ENCODE measurements at regions not wholly inside any gene's neighbourhood (a gene's known extent, or its start where the extent isn't known, plus 50 kb on each side); places are given as distances from the start of the nearest gene placed in this dataset.

DNA sequence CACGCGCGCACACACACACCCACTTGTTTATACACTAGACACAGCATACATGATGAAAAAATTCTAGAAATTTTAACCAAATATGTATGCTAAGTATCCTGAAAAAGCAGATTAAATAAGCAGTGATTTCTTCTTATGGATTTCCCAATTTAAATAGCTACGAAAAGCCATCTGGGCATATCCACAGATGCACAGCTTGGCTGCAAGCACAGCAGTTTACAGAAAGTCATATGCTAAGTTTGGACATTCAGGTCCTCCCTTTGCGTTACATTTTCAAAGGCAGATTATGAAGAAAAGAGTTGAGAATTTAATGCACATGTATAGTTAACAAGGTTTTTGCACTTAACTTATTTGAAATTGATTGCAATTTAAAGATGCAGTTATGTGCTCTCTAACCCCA is 542.2 kb upstream of the EPHA5 start:
- no peak for TF ChIP-seq POLR2A (IDR thresholded peaks at IDR 0.05)
- TF ChIP-seq, protein P1, sequence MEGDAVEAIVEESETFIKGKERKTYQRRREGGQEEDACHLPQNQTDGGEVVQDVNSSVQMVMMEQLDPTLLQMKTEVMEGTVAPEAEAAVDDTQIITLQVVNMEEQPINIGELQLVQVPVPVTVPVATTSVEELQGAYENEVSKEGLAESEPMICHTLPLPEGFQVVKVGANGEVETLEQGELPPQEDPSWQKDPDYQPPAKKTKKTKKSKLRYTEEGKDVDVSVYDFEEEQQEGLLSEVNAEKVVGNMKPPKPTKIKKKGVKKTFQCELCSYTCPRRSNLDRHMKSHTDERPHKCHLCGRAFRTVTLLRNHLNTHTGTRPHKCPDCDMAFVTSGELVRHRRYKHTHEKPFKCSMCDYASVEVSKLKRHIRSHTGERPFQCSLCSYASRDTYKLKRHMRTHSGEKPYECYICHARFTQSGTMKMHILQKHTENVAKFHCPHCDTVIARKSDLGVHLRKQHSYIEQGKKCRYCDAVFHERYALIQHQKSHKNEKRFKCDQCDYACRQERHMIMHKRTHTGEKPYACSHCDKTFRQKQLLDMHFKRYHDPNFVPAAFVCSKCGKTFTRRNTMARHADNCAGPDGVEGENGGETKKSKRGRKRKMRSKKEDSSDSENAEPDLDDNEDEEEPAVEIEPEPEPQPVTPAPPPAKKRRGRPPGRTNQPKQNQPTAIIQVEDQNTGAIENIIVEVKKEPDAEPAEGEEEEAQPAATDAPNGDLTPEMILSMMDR (IDR thresholded peaks at IDR 0.05) = no peak
